HG02763 (cell line): ENCODE measurements at regions not wholly inside any gene's neighbourhood (a gene's known extent, or its start where the extent isn't known, plus 50 kb on each side); places are given as distances from the start of the nearest gene placed in this dataset.
"Not testable (repeated sequence)": the region's sequence is repeated elsewhere in the genome, so short reads cannot be mapped to it uniquely, and the experiment has no call there.

ENCODE experiments used
- ATAC-seq: cut with Tn5 transposase; IDR thresholded peaks from one replicate; pipeline ENCODE4 v1.9.1; 2021; ENCODE audit warnings: mild to moderate bottlenecking, moderate library complexity; ENCODE audit not compliant: unreplicated experiment

DNA sequence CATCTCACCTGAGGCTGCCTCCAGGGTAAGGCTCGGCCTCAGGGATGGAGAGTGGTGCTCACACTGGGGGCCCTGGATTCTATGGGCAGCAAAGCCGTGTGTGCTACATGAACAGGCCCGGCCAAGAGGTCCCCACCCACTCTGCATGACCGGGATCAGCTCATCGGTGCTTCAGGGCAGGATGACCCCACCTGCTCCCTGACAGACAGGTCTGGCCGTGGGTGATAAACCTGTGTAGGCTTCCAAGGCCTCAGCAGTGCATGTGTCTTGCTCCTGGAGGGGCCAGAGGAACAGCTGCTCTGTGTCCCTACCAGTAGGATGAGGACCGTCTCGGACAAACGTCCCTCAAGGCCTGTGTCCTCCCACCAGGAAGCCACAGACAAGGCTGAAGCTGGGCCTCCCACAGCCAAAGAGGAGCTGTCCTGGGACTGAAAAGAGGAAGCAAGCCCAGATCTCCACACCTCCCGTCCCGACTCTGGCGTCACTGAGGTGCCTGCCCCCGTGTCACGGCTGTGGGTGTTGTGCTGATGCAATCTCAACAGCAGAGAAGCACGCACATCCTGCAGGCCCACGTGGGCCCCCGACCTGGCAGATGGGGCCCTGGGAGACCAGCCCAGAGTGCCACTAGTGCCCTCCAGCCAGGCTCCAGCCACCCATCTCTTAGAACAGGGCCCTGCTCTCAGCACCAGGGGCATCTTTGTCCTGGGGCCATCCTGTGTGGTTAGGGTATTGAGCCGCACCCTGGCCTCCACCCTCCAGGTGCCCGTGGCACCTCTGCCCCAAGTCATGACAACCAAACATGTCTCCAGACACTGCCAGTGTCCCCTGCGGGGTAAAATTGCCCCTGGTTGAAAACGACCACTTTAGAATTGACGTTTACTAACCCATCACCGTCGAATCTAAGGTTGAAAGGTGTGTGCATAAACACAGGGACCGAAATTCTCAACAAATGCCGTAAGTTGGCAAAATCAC is 5455.9 kb upstream of the TPTE start:
- peak; percentile 75 for ATAC-seq

DNA sequence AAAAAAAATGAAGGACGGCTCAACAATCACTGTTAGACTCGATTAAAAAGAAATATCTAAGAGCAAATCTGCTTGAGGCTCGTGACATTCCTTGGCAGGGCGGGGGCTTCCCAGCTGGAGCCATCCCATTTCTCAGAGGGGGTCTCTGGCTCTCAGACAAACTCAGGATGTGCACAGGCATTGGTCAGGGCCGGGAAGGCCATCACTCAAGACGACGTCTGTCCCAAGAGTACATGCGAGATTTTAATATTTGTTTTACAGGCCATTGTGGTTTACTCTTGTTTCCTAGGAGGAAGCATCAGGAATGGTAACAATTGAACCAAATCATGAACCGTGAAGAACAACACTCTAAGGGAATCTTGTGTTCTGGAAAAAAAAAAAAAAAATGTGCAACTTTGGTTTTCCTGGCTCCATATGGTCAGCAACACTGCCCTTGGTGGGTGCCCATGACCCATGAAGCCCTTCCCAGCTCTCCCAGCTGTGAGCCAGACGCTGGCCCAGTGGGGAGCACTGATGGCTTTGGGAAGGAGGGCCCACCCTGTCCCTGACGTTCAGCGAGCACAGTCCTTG is 5454.6 kb upstream of the TPTE start:
- not testable (repeated sequence) for ATAC-seq

DNA sequence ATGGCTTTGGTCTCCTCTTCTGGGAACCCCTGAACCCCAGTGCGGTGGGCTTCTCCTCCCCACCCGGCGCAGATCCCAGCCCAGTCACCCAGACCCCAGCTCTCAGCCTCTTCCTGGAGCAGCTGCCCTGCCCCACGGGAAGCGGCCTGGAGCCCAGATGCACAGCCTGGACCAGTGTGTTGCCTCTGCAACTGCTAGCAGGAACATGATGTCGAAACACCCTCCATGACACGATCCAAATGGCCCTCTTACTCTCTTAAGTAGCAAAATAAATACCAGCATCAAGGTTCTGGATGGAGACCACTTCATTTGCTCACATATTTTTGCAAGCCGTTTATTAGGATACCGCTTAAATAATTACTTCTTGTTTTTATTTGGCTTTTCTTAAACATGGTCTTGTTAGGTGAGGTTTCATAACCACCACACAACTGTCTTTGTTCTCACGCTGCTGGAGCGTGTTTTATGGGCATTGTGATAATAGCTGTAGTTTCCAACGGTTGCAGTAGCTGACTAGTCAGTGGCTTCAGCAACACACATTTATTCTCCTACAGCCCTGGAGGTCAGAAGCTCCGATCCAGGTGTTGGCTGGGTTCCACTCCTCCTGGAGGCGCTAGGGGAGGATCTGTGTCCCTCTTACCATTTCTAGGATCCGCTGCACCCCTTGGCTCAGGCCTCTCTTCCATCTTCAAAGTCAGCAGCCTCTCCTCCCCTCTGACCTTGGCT is 5453.9 kb upstream of the TPTE start:
- ATAC-seq = not testable (repeated sequence)

DNA sequence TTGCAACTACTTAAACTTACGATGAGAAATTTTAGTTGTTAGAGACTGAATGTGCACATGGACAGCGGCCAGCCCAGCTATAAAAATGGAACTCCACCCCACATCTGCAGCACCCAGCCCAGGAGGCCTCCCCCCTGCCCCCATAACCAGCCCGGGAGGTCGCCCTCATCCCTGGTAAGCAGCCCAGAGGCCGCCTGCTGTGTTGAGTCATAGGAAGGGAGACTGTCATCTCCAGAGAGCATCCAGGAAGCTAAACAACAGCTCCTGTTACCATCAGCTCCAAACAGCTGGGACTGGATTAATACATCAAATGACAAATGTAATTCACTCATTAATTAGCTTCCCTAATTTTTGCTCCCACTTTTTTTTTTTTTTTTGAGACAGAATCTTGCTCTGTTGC is 5452.7 kb upstream of the TPTE start:
- not testable (repeated sequence) for ATAC-seq

DNA sequence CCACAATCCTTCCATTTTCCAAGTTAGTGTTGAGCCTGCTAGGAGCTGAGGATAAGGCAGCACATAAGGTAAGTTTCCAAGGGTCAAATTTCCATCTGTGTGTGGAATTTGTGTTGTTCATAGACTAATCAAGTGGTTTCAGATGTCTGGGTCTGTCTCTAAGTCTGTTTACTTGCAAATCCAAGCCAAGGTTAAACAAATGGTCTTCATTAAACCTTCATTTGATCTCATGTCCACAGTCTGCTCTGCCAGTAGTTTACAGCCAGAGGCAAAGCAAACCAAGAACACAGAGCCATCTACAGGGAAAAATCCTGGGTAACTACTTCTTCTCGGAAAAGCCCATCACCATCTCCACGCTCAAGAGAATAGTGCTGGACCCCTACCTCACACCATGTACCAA is 5450.2 kb upstream of the TPTE start:
- ATAC-seq = not testable (repeated sequence)

DNA sequence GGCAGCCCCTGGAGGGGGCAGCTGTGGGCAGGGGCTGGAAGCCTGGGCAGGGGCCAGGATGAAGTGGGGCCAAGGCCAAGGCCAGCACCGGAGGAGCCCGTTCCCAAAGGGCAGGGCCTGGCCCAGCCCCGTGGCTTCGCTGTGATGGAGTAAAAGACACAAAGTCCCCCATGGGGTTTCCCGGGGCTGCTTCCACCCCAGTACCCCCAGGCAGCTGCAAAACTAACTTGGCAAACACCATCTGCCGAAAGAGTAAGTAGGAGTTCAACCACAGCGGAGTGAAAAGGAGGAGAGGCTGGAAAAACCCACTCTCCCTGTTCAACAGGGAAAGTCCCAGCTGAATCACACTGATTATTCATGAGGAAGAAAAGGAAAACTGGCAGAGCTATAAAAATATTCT is 5444.5 kb upstream of the TPTE start:
- not testable (repeated sequence) for ATAC-seq

DNA sequence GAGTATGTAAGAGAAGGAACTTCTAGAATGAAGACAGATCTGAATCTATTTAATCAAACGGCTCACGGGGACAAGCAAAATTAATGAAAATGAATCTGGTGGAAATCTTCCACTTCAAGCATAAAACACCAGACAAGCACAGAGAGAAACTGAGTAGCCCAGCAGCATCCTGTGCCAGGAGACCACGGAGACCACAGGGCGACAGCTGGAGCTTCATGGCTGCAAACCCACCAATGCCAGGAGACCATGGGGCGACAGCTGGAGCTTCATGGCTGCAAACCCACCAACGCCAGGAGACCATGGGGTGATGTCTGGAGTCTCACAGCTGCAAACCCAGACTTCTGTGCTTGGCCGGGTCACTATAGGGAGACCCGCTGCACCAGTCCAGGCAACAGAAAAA is 5442.0 kb upstream of the TPTE start:
- not testable (repeated sequence) for ATAC-seq

DNA sequence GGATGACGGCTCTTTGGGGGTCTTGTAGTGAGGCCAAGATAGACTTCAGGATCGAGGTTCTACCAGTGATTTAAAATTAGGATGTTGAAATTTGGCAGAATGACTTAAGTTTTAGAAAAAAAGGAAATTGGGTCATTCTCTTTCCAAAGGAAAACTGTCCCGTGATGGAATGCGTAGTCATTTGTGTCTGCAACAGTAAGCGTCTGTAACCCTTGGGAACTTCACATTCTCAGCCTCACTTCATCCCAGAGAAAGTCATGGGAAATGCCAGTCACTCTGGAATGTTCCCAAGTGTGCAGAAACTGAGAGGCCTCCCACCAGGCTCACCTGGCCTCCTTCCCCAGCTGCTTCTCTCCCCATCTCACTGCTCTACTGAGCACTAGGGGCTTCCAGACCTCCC is 5441.4 kb upstream of the TPTE start:
- ATAC-seq = not testable (repeated sequence)

DNA sequence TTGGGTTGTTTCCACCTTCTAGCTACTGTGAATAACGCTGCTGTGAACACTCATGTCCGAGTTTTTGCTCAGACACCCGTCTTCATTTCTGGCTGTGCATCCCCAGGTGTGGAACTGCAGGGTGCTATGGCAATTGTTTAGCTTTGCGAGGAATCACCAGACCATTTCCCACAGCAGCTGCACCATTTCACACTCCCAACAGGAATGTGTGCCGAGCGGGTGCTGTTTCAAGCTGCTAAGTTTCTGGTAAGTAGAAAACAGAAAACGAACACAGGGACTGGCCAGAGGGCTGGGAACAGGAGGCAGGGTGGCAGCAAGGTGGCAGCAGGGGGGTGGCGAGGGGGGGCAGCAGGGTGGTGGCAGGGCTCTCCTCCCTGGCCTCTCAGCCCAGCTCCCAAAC is 5437.1 kb upstream of the TPTE start:
- ATAC-seq = not testable (repeated sequence)

DNA sequence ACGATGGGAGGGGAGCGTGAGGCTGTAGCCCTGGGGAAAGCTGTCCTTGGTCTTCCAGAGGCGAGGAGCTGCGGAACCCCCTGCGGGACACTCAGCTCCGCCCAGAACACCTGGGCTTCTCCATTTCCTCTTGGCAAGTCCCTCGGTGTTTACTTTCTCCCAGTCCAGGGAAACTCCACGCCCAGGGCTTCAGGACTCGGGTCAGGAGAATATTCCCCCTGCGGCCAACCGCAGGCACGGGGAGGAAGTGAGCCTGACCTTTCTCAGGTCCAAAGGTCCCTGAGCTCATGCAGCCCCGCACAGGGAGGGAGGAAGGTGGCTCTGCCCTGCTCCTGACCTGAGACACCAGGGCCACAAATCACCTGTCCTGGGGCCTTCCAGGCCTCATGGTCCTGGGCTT is 5435.9 kb upstream of the TPTE start:
- ATAC-seq = not testable (repeated sequence)

DNA sequence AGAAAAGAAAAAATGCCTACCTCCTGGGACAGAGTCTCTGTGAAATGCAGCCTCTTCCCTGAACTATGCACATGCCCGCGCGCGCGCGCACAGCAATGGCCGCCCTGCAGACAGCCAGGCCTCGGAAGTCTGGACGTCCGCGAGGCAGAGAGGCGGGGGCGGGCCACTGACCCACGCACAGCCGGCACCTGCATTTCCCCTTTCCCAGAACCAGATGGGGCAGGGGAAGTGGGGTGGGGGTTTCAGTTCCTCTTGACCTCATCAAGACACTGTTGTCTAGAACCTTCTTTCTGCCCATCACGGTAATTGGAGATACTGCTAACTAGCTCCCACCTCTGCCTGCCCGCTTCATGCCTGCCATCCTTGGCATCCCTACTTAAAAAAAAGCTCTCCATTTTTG is 5435.0 kb upstream of the TPTE start:
- peak; percentile 58 for ATAC-seq

DNA sequence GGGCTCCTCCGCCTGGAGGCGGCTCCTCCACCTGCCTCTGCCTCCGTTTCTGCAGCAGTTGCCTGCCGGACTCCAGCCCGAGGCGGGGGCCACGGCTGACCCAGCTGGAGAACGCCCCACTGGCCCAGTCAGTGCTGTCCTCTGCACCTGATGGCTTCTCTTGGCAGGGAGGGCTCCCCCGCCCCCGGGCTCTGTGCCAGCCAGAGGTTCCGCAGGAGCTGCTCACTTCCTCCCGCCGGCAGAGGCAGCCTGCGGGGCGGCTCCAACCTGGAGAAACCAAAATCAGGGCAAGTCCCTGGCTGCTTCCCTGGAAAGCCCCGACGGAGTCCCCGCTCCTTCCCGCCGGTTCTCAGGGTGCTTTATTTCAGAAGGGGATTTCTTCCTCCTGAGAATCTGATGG is 5432.6 kb upstream of the TPTE start:
- not testable (repeated sequence) for ATAC-seq

DNA sequence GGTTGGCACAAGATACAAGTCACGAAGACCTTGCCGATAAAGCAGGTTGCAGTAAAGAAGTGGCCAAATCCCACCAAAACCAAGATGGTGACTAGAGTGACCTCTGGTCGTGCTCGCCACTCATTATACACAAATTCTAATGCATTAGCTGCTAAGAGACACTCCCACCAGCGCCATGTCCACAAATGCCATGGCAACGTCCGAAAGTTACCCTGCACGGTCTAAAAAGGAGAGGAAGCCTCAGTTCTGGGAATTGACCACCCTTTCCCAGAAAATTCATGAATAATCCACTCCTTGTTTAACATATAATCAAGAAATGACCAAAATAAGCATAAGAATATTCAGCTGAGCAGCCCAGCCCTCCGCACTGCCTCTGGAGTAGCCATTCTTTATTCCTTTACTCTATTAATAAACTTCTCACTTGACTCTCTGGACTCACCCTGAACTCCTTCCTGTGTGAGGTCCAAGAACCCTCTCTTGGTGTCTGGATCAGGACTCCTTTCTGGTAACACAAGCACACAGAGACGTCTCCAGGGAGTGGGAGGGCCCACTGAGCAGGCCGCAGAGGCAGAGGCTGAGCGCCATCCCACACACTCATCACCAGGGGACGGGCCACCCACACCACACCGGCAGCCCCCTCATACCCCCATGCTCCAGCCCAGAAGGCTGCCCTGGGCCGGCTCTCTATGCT is 5431.8 kb upstream of the TPTE start:
- ATAC-seq = not testable (repeated sequence)

DNA sequence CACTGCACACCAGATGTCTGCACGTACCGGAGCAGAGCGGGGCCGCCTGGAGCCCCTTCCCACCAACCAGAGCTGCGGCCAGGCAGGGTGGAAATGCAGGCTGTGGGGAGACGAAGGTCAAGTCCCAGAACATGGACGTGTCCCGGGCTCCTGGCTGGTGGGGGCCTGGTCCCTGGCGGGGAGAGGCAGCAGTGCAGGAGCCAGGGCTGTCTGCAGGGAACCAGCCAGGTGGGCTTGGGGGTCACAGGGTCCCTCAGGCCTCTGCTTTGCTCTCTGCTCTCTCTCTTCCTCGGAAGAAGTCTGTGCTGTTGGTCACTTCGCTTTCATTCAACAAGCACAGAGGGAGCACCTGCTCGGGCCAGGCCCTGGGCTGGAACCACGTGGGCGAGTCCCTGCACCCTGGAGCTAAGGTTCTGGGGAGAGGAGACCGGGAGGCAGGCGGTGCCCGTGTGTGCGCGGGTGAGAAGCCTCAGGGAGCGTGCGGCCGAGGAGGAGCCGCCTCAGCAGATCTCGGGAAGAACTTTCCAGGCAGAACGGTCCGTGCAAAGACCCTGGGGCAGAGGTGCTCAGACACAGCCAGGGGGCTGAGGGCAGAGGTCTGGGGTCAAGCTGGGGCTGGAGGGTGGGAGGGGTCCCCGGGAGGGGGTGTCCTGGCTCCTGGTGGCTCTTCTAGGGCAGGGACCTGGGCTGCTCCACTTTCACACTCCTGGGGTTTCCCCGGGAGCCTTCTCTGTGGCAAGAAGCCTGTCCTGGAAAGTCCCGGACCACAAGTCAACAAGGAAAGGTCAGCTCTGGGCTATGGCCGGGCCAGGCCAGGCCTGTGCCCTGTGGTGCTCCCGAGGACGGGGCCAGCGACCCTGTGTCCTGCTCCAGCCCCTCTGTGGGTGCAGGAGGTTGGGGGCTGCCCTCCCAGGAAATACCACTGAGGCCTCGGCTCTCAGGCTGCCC is 5431.0 kb upstream of the TPTE start:
- not testable (repeated sequence) for ATAC-seq

DNA sequence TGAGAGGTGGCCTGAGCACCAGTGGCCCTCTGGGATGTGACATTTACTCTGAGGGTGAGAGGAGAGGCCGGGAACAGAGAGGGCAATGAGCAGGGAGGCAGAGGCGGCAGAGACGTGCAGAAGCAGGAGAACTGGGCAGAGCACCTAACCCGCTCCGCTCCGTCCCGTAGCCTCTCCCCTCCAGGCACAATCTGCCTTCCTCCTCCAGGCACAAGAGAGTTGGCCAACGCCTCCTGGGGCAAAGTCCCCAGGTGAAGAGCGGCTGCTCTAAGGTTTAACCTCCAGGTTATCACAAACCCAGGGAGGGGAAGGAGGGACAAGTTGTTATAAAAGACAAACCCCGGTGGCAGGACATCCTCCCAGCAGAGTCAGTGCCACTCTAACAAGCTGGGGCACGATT is 5430.1 kb upstream of the TPTE start:
- not testable (repeated sequence) for ATAC-seq

DNA sequence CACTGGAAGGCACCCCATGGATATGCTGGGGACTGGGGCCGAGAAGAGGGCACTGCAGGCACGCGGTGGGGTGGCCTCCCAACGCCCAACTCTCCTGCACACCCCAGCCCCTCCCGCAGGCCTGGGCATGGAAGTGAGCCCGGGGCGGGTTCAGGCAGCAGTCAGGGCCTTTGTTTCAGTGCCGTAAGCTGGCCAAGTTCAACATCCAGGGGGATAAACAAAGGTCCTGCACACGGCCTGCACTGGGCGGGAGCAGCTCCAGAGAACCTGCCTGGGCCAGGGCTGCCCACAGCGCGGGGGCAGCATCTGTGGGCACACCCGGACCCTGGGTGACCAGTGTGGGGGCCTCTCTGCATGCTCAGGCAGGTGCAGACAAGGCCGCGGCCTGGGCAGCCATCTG is 5425.8 kb upstream of the TPTE start:
- ATAC-seq = not testable (repeated sequence)

DNA sequence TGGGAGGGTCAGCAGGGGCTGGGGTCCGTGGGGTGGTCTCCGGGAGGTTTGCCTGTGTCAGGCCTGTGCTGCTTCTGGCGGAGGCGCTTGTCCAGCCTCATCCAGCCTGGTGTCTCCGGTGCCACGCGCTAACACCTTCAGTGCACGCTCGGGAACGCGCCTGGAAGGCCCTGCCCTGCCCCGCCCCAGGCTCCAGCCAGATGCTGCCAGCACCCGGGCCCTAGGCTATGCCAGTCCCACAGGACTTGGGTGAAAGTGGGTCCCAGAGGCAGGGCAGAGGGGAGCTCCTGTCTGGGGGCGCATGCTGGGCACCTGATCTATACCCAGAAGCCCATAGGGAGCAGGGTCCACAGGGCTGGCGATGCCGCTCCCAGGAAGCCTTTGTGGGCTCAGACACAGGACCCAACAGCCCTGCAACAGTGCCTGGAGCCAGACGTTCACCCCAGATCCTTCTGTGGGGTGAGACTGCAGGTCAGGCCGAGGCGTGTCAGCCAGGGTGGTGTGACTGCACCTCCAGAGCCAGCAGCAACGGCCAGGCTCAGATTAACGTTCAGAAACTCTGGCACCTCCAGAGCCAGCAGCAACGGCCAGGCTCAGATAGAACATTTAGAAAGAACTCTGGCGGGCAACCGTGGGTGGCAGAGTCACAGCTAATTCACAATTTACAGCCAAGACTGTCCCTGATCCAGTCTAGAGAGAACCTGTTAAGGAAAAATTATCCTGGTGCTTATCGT is 5423.2 kb upstream of the TPTE start:
- ATAC-seq = not testable (repeated sequence)

DNA sequence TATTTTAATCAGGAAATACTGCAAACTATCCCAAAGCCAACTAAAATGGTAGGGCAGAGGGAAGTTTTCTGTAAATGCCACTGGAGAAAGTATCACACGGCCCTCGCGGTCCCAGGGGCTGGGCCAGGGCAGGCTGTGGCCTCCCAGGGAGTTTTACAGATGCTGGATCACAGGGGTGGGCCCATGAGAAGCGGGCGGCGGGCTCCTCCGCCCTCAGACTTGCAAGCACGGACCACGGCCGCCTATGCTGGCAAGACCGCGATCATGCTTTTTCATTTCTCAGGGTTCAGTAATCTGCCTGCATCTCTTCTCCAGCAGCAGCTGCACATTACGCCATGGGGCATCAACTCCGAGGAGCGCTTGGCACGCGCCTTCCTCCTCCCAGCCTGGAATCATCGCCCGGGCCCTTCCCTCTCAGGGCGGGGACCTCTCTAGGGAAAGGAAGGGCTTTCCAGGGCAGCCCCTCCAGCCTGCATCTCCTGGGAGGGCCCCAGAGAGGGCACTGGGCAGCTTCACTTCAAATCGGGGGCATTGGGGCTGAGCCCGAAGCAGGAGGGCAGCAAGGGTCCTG is 5420.7 kb upstream of the TPTE start:
- ATAC-seq = not testable (repeated sequence)

DNA sequence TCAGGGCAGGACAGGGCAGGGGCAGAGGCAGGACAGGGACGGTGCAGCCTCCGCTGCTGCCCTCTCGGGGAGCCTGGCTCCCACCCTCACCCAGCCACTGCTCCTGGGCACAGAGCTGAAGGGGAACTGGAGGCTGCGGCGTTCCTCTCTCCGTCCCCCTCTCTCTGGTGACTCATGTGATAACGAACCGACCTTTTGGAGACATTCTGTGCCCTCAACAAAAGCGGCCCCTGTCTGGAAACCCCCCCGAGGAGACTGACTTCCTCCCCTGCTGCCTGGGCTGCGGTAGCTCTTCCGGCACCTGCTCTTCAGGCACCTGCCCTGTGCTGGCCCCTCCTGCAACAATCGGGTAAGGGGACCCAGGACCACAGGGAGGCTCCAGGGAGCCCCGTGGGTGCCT is 5419.6 kb upstream of the TPTE start:
- not testable (repeated sequence) for ATAC-seq
